ENCODE measurements at regions not wholly inside any gene's neighbourhood (a gene's known extent, or its start where the extent isn't known, plus 50 kb on each side); places are given as distances from the start of the nearest gene placed in this dataset.

DNA sequence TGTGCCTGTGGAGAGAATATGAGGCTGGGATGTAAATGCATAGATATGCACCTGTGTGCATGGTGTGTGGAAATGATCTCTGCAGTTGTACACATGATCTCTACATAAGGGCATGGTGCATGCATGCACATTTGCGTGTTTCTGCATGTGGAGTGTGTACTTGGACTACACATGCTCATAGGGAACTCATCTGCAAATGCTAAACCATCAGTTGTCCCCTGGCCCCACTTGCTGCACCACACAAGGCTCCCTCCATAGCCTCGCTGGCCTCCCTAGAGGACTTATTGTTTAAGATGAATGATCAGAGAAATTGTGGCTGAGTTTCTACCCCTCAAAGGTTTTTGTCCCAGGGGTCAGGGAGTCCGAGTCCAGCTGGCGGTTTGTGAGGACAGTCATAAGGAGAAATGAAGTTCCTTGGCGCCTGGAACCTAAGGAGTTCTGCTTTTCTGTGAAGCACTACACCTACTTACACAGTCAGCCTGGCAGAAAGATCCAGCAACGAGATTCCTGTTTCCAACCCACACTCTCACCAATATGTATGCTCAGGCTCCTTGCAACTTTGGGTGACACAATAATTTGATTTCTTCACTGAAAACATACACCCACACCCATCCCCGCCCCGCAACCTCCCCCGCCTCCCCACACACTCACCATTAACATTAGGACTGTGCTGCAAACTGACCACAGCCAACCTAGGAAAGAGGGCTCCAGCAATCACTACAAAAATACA lies 79.9 kb upstream of the CPEB4 start:
- CTCF ChIA-PET = interaction anchor here (0.7 kb wide), 1 partner anchor 82 kb away, joined by 3 read pairs; no protein-coding TSS in a partner anchor
- Histone ChIP-seq H3K4me3 (ENCODE audit: low read depth, low read length) (no peak overlapping the region), H3K9me3 (ENCODE audit: control insufficient read depth, insufficient read depth, low read depth, low read length) (no peaks in the 10 kb centered on the region), H3K36me3 (ENCODE audit: control insufficient read depth in 2 of 2, insufficient read depth in 1 of 2, low read length in 2 of 2) (no peaks in the 10 kb centered on the region), H3K4me1 (ENCODE audit: control insufficient read depth, insufficient read depth, low read length) (no peaks in the 10 kb centered on the region), H3K27ac (ENCODE audit: extremely low read depth, low read depth, low read length) (no peak overlapping the region)
- no peak for TF ChIP-seq ZNF132 (tag by site-specific recombination; IDR thresholded peaks at IDR 0.05; ENCODE audit: borderline replicate concordance)
- TF ChIP-seq ZFHX2 (tag by site-specific recombination; conservative IDR thresholded peaks at IDR 0.05) = peak; percentile 66
- TF ChIP-seq EGR2 (tag by site-specific recombination; IDR thresholded peaks at IDR 0.05; ENCODE audit: low read depth) = peak; percentile 63
- POLR2A ChIA-PET = no interaction called here

DNA sequence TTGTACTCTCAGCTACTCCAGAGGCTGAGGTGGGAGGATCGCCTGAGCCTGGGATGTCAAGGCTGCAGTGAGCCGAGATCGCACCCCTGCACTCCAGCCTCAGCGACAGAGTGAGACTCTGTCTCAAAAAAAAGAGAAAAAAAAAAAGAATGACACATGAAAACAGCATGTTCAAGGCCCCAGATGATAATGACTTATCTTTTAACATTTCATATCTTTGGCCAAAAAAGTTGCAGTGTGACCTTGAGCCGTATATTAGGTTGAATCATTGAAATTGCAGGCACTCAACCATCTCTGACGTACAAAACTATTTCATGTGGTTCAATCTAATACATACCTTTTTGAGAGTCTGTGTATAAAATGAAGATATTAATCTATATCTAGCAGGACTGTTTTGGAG lies 79.1 kb upstream of the CPEB4 start:
- no peaks in the 10 kb centered on the region for H3K9me3 ChIP-seq (ENCODE audit: control insufficient read depth, insufficient read depth, low read depth, low read length)
- ChIA-PET POLR2A (no interaction called here), CTCF (no interaction called here)
- H3K36me3 ChIP-seq (ENCODE audit: control insufficient read depth in 2 of 2, insufficient read depth in 1 of 2, low read length in 2 of 2) = no peaks in the 10 kb centered on the region
- no peak overlapping the region for H3K4me3 ChIP-seq (ENCODE audit: low read depth, low read length)
- H3K27ac ChIP-seq (ENCODE audit: extremely low read depth, low read depth, low read length) = no peak overlapping the region
- no peak for TF ChIP-seq ZNF362 (tag by site-specific recombination; IDR thresholded peaks at IDR 0.05)
- TF ChIP-seq ZNF10 (tag by site-specific recombination; IDR thresholded peaks at IDR 0.05) = no peak
- TF ChIP-seq ZBTB1 (tag by site-specific recombination; IDR thresholded peaks at IDR 0.05) = no peak
- no peak for TF ChIP-seq ZFP37 (tag by site-specific recombination; IDR thresholded peaks at IDR 0.05)
- TF ChIP-seq ZSCAN30 (tag by site-specific recombination; IDR thresholded peaks at IDR 0.05) = no peak
- no peak for TF ChIP-seq ZNF292 (tag by site-specific recombination; IDR thresholded peaks at IDR 0.05; ENCODE audit: borderline replicate concordance, low read depth)
- TF ChIP-seq ZNF132 (tag by site-specific recombination; IDR thresholded peaks at IDR 0.05; ENCODE audit: borderline replicate concordance) = no peak
- TF ChIP-seq ZNF114 (tag by site-specific recombination; IDR thresholded peaks at IDR 0.05) = no peak
- no peak for TF ChIP-seq HOXC10 (CRISPR knock-in tag; IDR thresholded peaks at IDR 0.05)
- no peak for TF ChIP-seq ZBTB17 (tag by site-specific recombination; IDR thresholded peaks at IDR 0.05)
- TF ChIP-seq ZNF175 (tag by site-specific recombination; IDR thresholded peaks at IDR 0.05) = no peak
- no peak for TF ChIP-seq ZNF248 (tag by site-specific recombination; IDR thresholded peaks at IDR 0.05)
- no peak for TF ChIP-seq ZNF792 (tag by site-specific recombination; IDR thresholded peaks at IDR 0.05)
- no peak for TF ChIP-seq PRDM10 (tag by site-specific recombination; IDR thresholded peaks at IDR 0.05)
- H3K4me1 ChIP-seq (ENCODE audit: control insufficient read depth, insufficient read depth, low read length) = no peaks in the 10 kb centered on the region

GRCh38 chr5:173812811-173813550 lies 75.2 kb upstream of the CPEB4 start:
- ChIA-PET POLR2A (no interaction called here), CTCF (no interaction called here)
- Histone ChIP-seq H3K9me3 (ENCODE audit: control insufficient read depth, insufficient read depth, low read depth, low read length) (no peaks in the 10 kb centered on the region), H3K36me3 (ENCODE audit: control insufficient read depth in 2 of 2, insufficient read depth in 1 of 2, low read length in 2 of 2) (no peaks in the 10 kb centered on the region), H3K27ac (ENCODE audit: extremely low read depth, low read depth, low read length) (no peak overlapping the region), H3K4me1 (ENCODE audit: control insufficient read depth, insufficient read depth, low read length) (no peaks in the 10 kb centered on the region), H3K4me3 (ENCODE audit: low read depth, low read length) (no peak overlapping the region)
- no peak for TF ChIP-seq ZBTB8A (tag by site-specific recombination; IDR thresholded peaks at IDR 0.05)
- TF ChIP-seq ATF2 (tag by site-specific recombination; IDR thresholded peaks at IDR 0.05; ENCODE audit: low read depth) = no peak
- TF ChIP-seq ZNF785 (tag by site-specific recombination; IDR thresholded peaks at IDR 0.05) = no peak
- TF ChIP-seq ZNF530 (tag by site-specific recombination; IDR thresholded peaks at IDR 0.05; ENCODE audit: low read depth) = no peak
- TF ChIP-seq ZNF677 (tag by site-specific recombination; IDR thresholded peaks at IDR 0.05) = no peak
- TF ChIP-seq, protein P1, sequence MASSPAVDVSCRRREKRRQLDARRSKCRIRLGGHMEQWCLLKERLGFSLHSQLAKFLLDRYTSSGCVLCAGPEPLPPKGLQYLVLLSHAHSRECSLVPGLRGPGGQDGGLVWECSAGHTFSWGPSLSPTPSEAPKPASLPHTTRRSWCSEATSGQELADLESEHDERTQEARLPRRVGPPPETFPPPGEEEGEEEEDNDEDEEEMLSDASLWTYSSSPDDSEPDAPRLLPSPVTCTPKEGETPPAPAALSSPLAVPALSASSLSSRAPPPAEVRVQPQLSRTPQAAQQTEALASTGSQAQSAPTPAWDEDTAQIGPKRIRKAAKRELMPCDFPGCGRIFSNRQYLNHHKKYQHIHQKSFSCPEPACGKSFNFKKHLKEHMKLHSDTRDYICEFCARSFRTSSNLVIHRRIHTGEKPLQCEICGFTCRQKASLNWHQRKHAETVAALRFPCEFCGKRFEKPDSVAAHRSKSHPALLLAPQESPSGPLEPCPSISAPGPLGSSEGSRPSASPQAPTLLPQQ (tag by site-specific recombination; IDR thresholded peaks at IDR 0.05) = no peak
- TF ChIP-seq, protein P2, sequence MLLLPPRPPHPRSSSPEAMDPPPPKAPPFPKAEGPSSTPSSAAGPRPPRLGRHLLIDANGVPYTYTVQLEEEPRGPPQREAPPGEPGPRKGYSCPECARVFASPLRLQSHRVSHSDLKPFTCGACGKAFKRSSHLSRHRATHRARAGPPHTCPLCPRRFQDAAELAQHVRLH (tag by site-specific recombination; IDR thresholded peaks at IDR 0.05) = no peak

Measured in HEK293 (cell line).